ENCODE measurements at regions not wholly inside any gene's neighbourhood (a gene's known extent, or its start where the extent isn't known, plus 50 kb on each side); places are given as distances from the start of the nearest gene placed in this dataset.

DNA sequence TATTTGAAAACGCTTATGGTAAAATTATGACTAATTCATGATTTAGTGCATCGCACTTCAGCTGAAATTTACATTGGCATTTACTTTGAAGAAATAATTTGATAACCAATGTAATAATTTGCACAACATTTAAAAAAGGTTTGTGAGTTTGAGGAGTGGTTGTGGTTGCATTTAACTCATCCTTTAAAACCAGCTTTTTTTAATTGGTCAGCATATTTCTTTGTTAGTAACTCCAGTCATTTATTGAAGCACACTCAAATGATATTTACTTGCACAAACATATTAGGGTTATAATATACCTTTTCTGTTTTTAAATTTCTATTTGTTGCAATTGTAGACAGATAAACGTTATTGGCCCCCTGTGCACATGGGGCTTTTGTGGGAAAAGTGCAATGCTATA, 78.1 kb upstream of the AHI1 start:
- TF ChIP-seq POLR2A (IDR thresholded peaks at IDR 0.05; ENCODE audit: control extremely low read depth in 1 of 2, low read depth in 2 of 2, low read length in 2 of 2) (no peak), CTCF (IDR thresholded peaks at IDR 0.05; ENCODE audit: control extremely low read depth in 1 of 3, insufficient read depth in 1 of 3, low read depth in 1 of 3, low read length in 3 of 3) (no peak), TAF7 (optimal IDR thresholded peaks at IDR 0.05; ENCODE audit: borderline replicate concordance, low read depth, low read length) (no peak), KDM4A (IDR thresholded peaks at IDR 0.05; ENCODE audit: low read depth, low read length, severe bottlenecking) (no peak), GABPA (IDR thresholded peaks at IDR 0.05; ENCODE audit: borderline replicate concordance, insufficient read depth, low read length) (no peak)
